H1 (cell line): ENCODE measurements at regions not wholly inside any gene's neighbourhood (a gene's known extent, or its start where the extent isn't known, plus 50 kb on each side); places are given as distances from the start of the nearest gene placed in this dataset.

ENCODE experiments used
- CTCF ChIA-PET: fragments of 300-600 bp; sonication (Branson Sonifier 250); formaldehyde crosslinking; loops from one replicate; lab custom pipeline; 2021; ENCODE audit not compliant: partially characterized antibody; lab: Charles Lee
- POLR2A ChIA-PET: fragments of 300-600 bp; sonication (Branson Sonifier 250); formaldehyde crosslinking; loops from one replicate; lab custom pipeline; 2021; ENCODE audit warnings: inconsistent platforms; ENCODE audit not compliant: partially characterized antibody; lab: Charles Lee
- DNase-seq, 2 experiments: peaks; one replicate each; pipeline versions ENCODE4 v3.0.0 to v3.0.0-alpha.2; 2010 to 2022; ENCODE audit warnings: low spot score in 2 of 2, low read depth in 1 of 2, mixed read lengths in 1 of 2
- FAIRE-seq: peaks from 2 replicates; lab custom pipeline; 2011; peaks lifted over from hg19 to GRCh38; lab: Jason Lieb, UNC
- H2AFZ ChIP-seq: 2 replicates; pipeline ENCODE4 v1.8.1; 2012; ENCODE audit warnings: low read length, inconsistent platforms
- H2AK5ac ChIP-seq: 2 replicates; pipeline ENCODE4 v1.6.1; 2013; ENCODE audit warnings: low read depth, low read length
- H2BK120ac ChIP-seq: replicated peaks from 2 replicates; pipeline ENCODE3; 2013; ENCODE audit warnings: low read depth, low read length, inconsistent platforms
- H2BK12ac ChIP-seq: 2 replicates; pipeline ENCODE4 v1.6.1; 2013; ENCODE audit warnings: low read depth, low read length
- H2BK15ac ChIP-seq: 2 replicates; pipeline ENCODE4 v1.6.1; 2013; ENCODE audit warnings: low read length
- H2BK20ac ChIP-seq: 2 replicates; pipeline ENCODE4 v1.6.1; 2013; ENCODE audit warnings: low read length
- H2BK5ac ChIP-seq: 2 replicates; pipeline ENCODE4 v1.6.1; 2013; ENCODE audit warnings: low read depth, low read length
- H3K14ac ChIP-seq: 2 replicates; pipeline ENCODE4 v1.6.1; 2013; ENCODE audit warnings: inconsistent platforms; ENCODE audit not compliant: insufficient read length
- H3K18ac ChIP-seq: 2 replicates; pipeline ENCODE4 v1.6.1; 2013; ENCODE audit warnings: low read length; ENCODE audit errors: extremely low read depth
- H3K23ac ChIP-seq: 2 replicates; pipeline ENCODE4 v1.6.1; 2013; ENCODE audit warnings: inconsistent platforms; ENCODE audit not compliant: insufficient read length
- H3K23me2 ChIP-seq: 2 replicates; pipeline ENCODE4 v1.6.1; 2013; ENCODE audit warnings: low read depth, low read length
- H3K27ac ChIP-seq: 2 replicates; pipeline ENCODE4 v1.6.1; 2011; ENCODE audit warnings: low read depth, low read length, inconsistent platforms
- H3K27me3 ChIP-seq, 4 experiments: replicated peaks in 1 of 4; 1 replicate in 1 of 4; 2 replicates in 3 of 4; pipeline versions ENCODE4 v1.6.1 to v1.8.1; 2011 to 2013; ENCODE audit warnings: low read length in 3 of 4, mild to moderate bottlenecking in 3 of 4, inconsistent platforms in 2 of 4, mixed read lengths in 2 of 4, moderate library complexity in 1 of 4; ENCODE audit not compliant: control insufficient read depth in 3 of 4, insufficient read depth in 3 of 4; ENCODE audit errors: extremely low read depth in 1 of 4
- H3K36me3 ChIP-seq, 4 experiments: 2 replicates each; pipeline versions ENCODE4 v1.6.1 to v1.8.1; 2011 to 2013; ENCODE audit warnings: mild to moderate bottlenecking in 4 of 4, low read length in 3 of 4, moderate library complexity in 2 of 4, control low read depth in 1 of 4, inconsistent platforms in 1 of 4; ENCODE audit not compliant: insufficient read depth in 4 of 4, control insufficient read depth in 2 of 4
- H3K4ac ChIP-seq: replicated peaks from 2 replicates; pipeline ENCODE3; 2013; ENCODE audit warnings: low read length, low read depth, mixed read lengths, inconsistent platforms; ENCODE audit not compliant: insufficient read length
- H3K4me1 ChIP-seq, 4 experiments: replicated peaks in 1 of 4; 1 replicate in 1 of 4; 2 replicates in 3 of 4; pipeline versions ENCODE4 v1.6.1 to v1.8.1; 2011 to 2013; ENCODE audit warnings: low read length in 3 of 4, inconsistent platforms in 2 of 4, mixed read lengths in 1 of 4; ENCODE audit not compliant: insufficient read depth in 4 of 4, control insufficient read depth in 3 of 4
- H3K4me2 ChIP-seq, 2 experiments: 2 replicates each; pipeline versions ENCODE4 v1.6.1 to v1.8.1; 2011 to 2013; ENCODE audit warnings: low read depth in 2 of 2, low read length in 2 of 2, control low read depth in 1 of 2, inconsistent platforms in 1 of 2, mild to moderate bottlenecking in 1 of 2; ENCODE audit not compliant: insufficient read depth in 1 of 2
- H3K4me3 ChIP-seq, 4 experiments: fragments of 200-600, 300-600 bp in 1 of 4; sonication (generic), shearing (Covaris generic), sonication (Bioruptor Twin) in 1 of 4; 2 replicates each; pipeline versions ENCODE4 v1.5.1 to v1.8.1; 2011 to 2016; ENCODE audit warnings: low read length in 4 of 4, low read depth in 3 of 4, control low read depth in 2 of 4, inconsistent platforms in 2 of 4, mild to moderate bottlenecking in 2 of 4, mixed read lengths in 1 of 4, moderate library complexity in 1 of 4; ENCODE audit not compliant: insufficient read depth in 2 of 4; ENCODE audit errors: extremely low read depth in 1 of 4
- H3K56ac ChIP-seq: replicated peaks from 2 replicates; pipeline ENCODE3; 2013; ENCODE audit warnings: low read depth, mild to moderate bottlenecking, mixed read lengths, low read length, inconsistent platforms; ENCODE audit not compliant: insufficient read length
- H3K79me1 ChIP-seq: 2 replicates; pipeline ENCODE4 v1.6.1; 2013; ENCODE audit warnings: low read depth, low read length, control low read depth
- H3K79me2 ChIP-seq, 2 experiments: 2 replicates each; pipeline versions ENCODE4 v1.6.1 to v1.8.1; 2012 to 2013; ENCODE audit warnings: low read length in 2 of 2, mild to moderate bottlenecking in 2 of 2, inconsistent platforms in 1 of 2; ENCODE audit not compliant: insufficient read depth in 2 of 2, control insufficient read depth in 1 of 2
- H3K9ac ChIP-seq, 4 experiments: replicated peaks in 1 of 4; 1 replicate in 1 of 4; 2 replicates in 3 of 4; pipeline versions ENCODE4 v1.6.1 to v1.8.1; 2011 to 2013; ENCODE audit warnings: low read depth in 3 of 4, low read length in 3 of 4, control low read depth in 2 of 4, mild to moderate bottlenecking in 2 of 4, moderate library complexity in 2 of 4, inconsistent platforms in 1 of 4; ENCODE audit errors: extremely low read depth in 1 of 4
- H3K9me3 ChIP-seq, 2 experiments: 2 replicates each; pipeline versions ENCODE4 v1.6.1 to v1.8.1; 2012 to 2013; ENCODE audit warnings: mild to moderate bottlenecking in 2 of 2, moderate library complexity in 2 of 2, control low read depth in 1 of 2, inconsistent platforms in 1 of 2, low read depth in 1 of 2, low read length in 1 of 2, mixed read lengths in 1 of 2; ENCODE audit not compliant: insufficient read depth in 2 of 2
- H4K20me1 ChIP-seq, 2 experiments: replicated peaks in 1 of 2; 2 replicates each; pipeline versions ENCODE3 to v1.8.1; 2011 to 2013; ENCODE audit warnings: inconsistent platforms in 2 of 2, low read length in 2 of 2, mild to moderate bottlenecking in 1 of 2; ENCODE audit not compliant: insufficient read depth in 2 of 2, control insufficient read depth in 1 of 2
- H4K5ac ChIP-seq: 2 replicates; pipeline ENCODE4 v1.6.1; 2013; ENCODE audit warnings: low read length, low read depth, mixed read lengths, inconsistent platforms; ENCODE audit not compliant: insufficient read length
- H4K8ac ChIP-seq: 2 replicates; pipeline ENCODE4 v1.8.0; 2013; ENCODE audit warnings: mild to moderate bottlenecking, moderate library complexity, low read length, inconsistent platforms; ENCODE audit not compliant: insufficient read depth; ENCODE audit errors: extremely low read depth
- H4K91ac ChIP-seq: replicated peaks from 2 replicates; pipeline ENCODE3; 2013; ENCODE audit warnings: low read length, mixed read lengths, inconsistent platforms; ENCODE audit not compliant: insufficient read length
- CHD2 ChIP-seq: IDR thresholded peaks from 2 replicates; pipeline ENCODE4 v1.6.1; 2012; ENCODE audit warnings: low read length, improper control_type of control experiment
- E2F6 ChIP-seq: IDR thresholded peaks from 2 replicates; pipeline ENCODE4 v1.6.1; 2012; ENCODE audit warnings: inconsistent platforms
- GTF2F1 ChIP-seq: IDR thresholded peaks from 2 replicates; pipeline ENCODE4 v1.6.1; 2012; ENCODE audit warnings: low read depth, low read length, improper control_type of control experiment, borderline replicate concordance
- KDM4A ChIP-seq: IDR thresholded peaks from one replicate; pipeline ENCODE4 v1.7.1; 2012; ENCODE audit warnings: low read depth, mild to moderate bottlenecking, moderate library complexity, low read length, inconsistent platforms; ENCODE audit not compliant: severe bottlenecking
- KDM5A ChIP-seq: fragments of 200-600 bp; IDR thresholded peaks from 2 replicates; pipeline ENCODE4 v1.7.1; 2012; ENCODE audit warnings: mild to moderate bottlenecking, low read length, inconsistent platforms, mixed read lengths
- MAX ChIP-seq: IDR thresholded peaks from 2 replicates; pipeline ENCODE4 v1.6.1; 2012; ENCODE audit warnings: inconsistent platforms
- POLR2A ChIP-seq, 2 experiments: IDR thresholded peaks; 1 replicate in 1 of 2; 2 replicates in 1 of 2; pipeline ENCODE4 v1.6.1; 2011; ENCODE audit warnings: low read depth in 2 of 2, low read length in 2 of 2, mild to moderate bottlenecking in 2 of 2; ENCODE audit errors: control extremely low read depth in 1 of 2
- RBBP5 ChIP-seq: IDR thresholded peaks from 2 replicates; pipeline ENCODE4 v1.7.1; 2012; ENCODE audit warnings: low read depth, mild to moderate bottlenecking, inconsistent platforms, low read length, moderate library complexity, borderline replicate concordance
- SIN3A ChIP-seq, 2 experiments: IDR thresholded peaks in 1 of 2; conservative IDR thresholded peaks in 1 of 2; 2 replicates each; pipeline ENCODE4 v1.6.1; 2011 to 2012; ENCODE audit warnings: low read length in 2 of 2, improper control_type of control experiment in 1 of 2, low read depth in 1 of 2, mild to moderate bottlenecking in 1 of 2
- TBP ChIP-seq: IDR thresholded peaks from 2 replicates; pipeline ENCODE4 v1.6.1; 2011; ENCODE audit warnings: low read depth, low read length, improper control_type of control experiment
- TCF12 ChIP-seq: IDR thresholded peaks from 2 replicates; pipeline ENCODE4 v1.6.1; 2011; ENCODE audit warnings: low read depth, mild to moderate bottlenecking, low read length
- YY1 ChIP-seq: IDR thresholded peaks from 2 replicates; pipeline ENCODE4 v1.6.1; 2011; ENCODE audit warnings: low read depth, mild to moderate bottlenecking, low read length
- ZNF274 ChIP-seq: IDR thresholded peaks from 2 replicates; pipeline ENCODE4 v1.7.0; 2012; ENCODE audit warnings: low read length, borderline replicate concordance; ENCODE audit errors: extremely low read depth
- WGBS, 2 experiments: shearing (Covaris generic) in 1 of 2; methylation state at CpG; one replicate each; pipeline versions ENCODE4 v1.1.6 to v1.1.7; 2013 to 2015; ENCODE audit warnings: low lambda C conversion rate in 2 of 2, mixed read lengths in 2 of 2, inconsistent platforms in 1 of 2, low coverage in 1 of 2, missing lambda C conversion rate in 1 of 2; ENCODE audit not compliant: insufficient replicate concordance in 2 of 2, insufficient coverage in 1 of 2, insufficient read length in 1 of 2; ENCODE audit errors: extremely low coverage in 1 of 2, missing lambda C conversion rate in 1 of 2; 5-methylcytosine and 5-hydroxymethylcytosine counted together

GRCh38 chr13:40077396-40078027 lies 422.1 kb downstream of the COG6 start:
- DNase-seq (no peak), FAIRE-seq (no peak)
- H3K27me3 ChIP-seq = no peaks in the 10 kb centered on the region
- no peak for TF ChIP-seq RBBP5
- no peak for TF ChIP-seq YY1
- TF ChIP-seq POLR2A (IDR thresholded peaks at IDR 0.05; ENCODE audit: control extremely low read depth in 1 of 2, low read depth in 2 of 2, low read length in 2 of 2) = no peak
- no peak for TF ChIP-seq TCF12
- TF ChIP-seq KDM5A = no peak
- TF ChIP-seq SIN3A (conservative IDR thresholded peaks at IDR 0.05 in 1 of 2, IDR thresholded peaks at IDR 0.05 in 1 of 2; ENCODE audit: low read depth in 1 of 2, low read length in 2 of 2) = no peak
- no peak for TF ChIP-seq TBP
- no peak for TF ChIP-seq E2F6
- TF ChIP-seq GTF2F1 = no peak
- no peak for TF ChIP-seq ZNF274
- no peak for TF ChIP-seq KDM4A
- no peak for TF ChIP-seq MAX
- no peak for TF ChIP-seq CHD2

More at GRCh38 chr13:40077396-40078027, 422.1 kb downstream of the COG6 start:
- no peaks in the 10 kb centered on the region for H3K79me1 ChIP-seq
- H2BK20ac ChIP-seq = no peak overlapping the region
- no peak overlapping the region for H3K23ac ChIP-seq
- no peaks in the 10 kb centered on the region for H3K79me2 ChIP-seq
- 0 out of 2 replicates have a peak overlapping the region, but pooled peaks have one; percentile 20 for H3K18ac ChIP-seq
- H2BK120ac ChIP-seq = no peak overlapping the region
- H3K27ac ChIP-seq = no peak overlapping the region
- H2BK15ac ChIP-seq = no peak overlapping the region
- H2BK5ac ChIP-seq = no peak overlapping the region
- H4K8ac ChIP-seq = no peak overlapping the region
- H2AFZ ChIP-seq = no peak overlapping the region
- H3K36me3 ChIP-seq = no peaks in the 10 kb centered on the region
- no peak overlapping the region for H3K4ac ChIP-seq
- H3K9ac ChIP-seq = no peak overlapping the region
- H3K4me3 ChIP-seq = no peak overlapping the region
- H2AK5ac ChIP-seq = no peak overlapping the region
- no peak overlapping the region for H3K56ac ChIP-seq
- 0 out of 4 replicates have a peak, but pooled peaks cover 0 to 5% of the 10 kb centered on the region in 2 experiments for H3K9me3 ChIP-seq
- ChIA-PET CTCF (interaction anchor here (0.6 to 0.9 kb wide), 2 partner anchors 8 to 18 kb away, joined by 3 to 4 read pairs; no protein-coding TSS in a partner anchor), POLR2A (no interaction called here)
- H3K23me2 ChIP-seq = no peaks in the 10 kb centered on the region
- 91 to 100% methylated on average over 1 to 9 of the region's 9 CpGs for WGBS, 2 experiments
- no peak overlapping the region for H4K91ac ChIP-seq
- H4K20me1 ChIP-seq = no peaks in the 10 kb centered on the region
- no peak overlapping the region for H2BK12ac ChIP-seq
- no peak overlapping the region for H3K14ac ChIP-seq
- peaks cover 0 to 5% (median 2%) of the 10 kb centered on the region in 4 experiments; a peak in 4 of 7 replicates for H3K4me1 ChIP-seq
- H4K5ac ChIP-seq = no peak overlapping the region
- no peak overlapping the region for H3K4me2 ChIP-seq
